Stomach smooth muscle (tissue), 2 donors: ENCODE measurements at regions not wholly inside any gene's neighbourhood (a gene's known extent, or its start where the extent isn't known, plus 50 kb on each side); places are given as distances from the start of the nearest gene placed in this dataset.

Experiments
- H3K27ac ChIP-seq: one replicate; pipeline ENCODE4 v1.7.0; 2013; ENCODE audit warnings: mild to moderate bottlenecking, low read length, inconsistent platforms
- H3K27me3 ChIP-seq, 2 donors: one replicate each; pipeline ENCODE4 v1.7.0; 2013; ENCODE audit warnings: low read length in 2 of 2; ENCODE audit not compliant: insufficient read depth in 2 of 2, control insufficient read depth in 1 of 2
- H3K36me3 ChIP-seq, 2 donors: one replicate each; pipeline ENCODE4 v1.7.0; 2013; ENCODE audit warnings: low read length in 2 of 2; ENCODE audit not compliant: control insufficient read depth in 2 of 2, insufficient read depth in 2 of 2
- H3K4me1 ChIP-seq: one replicate; pipeline ENCODE4 v1.7.0; 2013; ENCODE audit warnings: low read length; ENCODE audit not compliant: control insufficient read depth, insufficient read depth
- H3K4me3 ChIP-seq, 2 donors: one replicate each; pipeline ENCODE4 v1.7.0; 2013; ENCODE audit warnings: low read length in 2 of 2
- H3K9ac ChIP-seq, 2 donors: one replicate each; pipeline ENCODE4 v1.7.0; 2013; ENCODE audit warnings: low read length in 2 of 2, mild to moderate bottlenecking in 1 of 2
- H3K9me3 ChIP-seq, 2 donors: one replicate each; pipeline ENCODE4 v1.7.0; 2013; ENCODE audit warnings: low read length in 2 of 2; ENCODE audit not compliant: control insufficient read depth in 2 of 2
- donor health status: healthy.
- donor health status: Pancreatic carcinoma.

DNA sequence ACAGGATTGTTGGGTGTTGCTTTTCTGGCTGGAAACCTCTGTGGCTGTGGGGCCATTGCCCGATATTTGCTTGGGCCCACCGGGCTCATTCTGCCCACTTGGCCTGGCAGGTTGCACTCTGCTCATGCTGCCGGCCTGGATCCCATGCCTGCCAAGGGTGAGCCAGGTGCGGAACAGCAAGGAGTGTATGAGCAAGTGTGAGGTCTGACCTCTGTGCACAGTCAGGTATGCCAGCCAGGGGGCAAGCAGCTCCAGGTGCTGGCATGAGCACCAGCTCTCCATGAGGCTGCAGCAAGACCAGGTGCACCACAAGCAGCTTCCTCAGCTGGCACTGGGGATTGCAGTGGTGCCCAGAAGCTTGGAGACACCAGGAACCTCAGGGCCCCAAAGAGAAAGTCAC, 65.4 kb upstream of the KIF5B start:
- Histone ChIP-seq H3K4me1 (no peaks in the 10 kb centered on the region), H3K27me3 (no peaks in the 10 kb centered on the region), H3K36me3 (no peaks in the 10 kb centered on the region), H3K27ac (no peak overlapping the region), H3K9me3 (peaks cover 0 to 4% of the 10 kb centered on the region in 2 donors), H3K9ac (no peak overlapping the region), H3K4me3 (no peak overlapping the region)

DNA sequence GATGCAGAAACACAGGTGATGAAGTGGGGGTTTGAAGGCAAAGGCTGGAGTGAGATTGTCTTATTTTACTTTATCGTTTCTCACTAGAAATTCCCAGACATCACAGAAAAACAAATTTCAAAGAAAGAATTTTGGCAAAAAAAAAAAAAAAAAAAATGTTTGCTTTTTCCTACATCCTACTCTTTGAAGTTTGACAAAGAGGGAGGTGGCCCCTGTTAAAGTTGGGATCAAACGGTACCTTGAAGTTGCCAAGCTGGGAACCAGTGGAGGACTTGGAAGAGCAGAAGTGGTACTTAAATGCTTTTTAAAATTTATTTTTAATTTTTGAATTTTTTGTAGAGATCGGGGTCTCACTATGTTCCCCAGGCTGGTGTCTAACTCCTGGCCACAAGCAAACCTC, 63.9 kb upstream of the KIF5B start:
- Histone ChIP-seq H3K9ac (no peak overlapping the region), H3K4me3 (no peak overlapping the region), H3K9me3 (peaks cover 0 to 4% of the 10 kb centered on the region in 2 donors), H3K4me1 (no peaks in the 10 kb centered on the region), H3K27me3 (no peaks in the 10 kb centered on the region), H3K27ac (no peak overlapping the region), H3K36me3 (no peaks in the 10 kb centered on the region)

GRCh38 chr10:32114508-32114907, 58.3 kb upstream of the KIF5B start:
- Histone ChIP-seq H3K36me3 (no peaks in the 10 kb centered on the region), H3K9me3 (peaks cover 0 to 6% of the 10 kb centered on the region in 2 donors), H3K27ac (no peak overlapping the region), H3K9ac (no peak overlapping the region), H3K27me3 (no peaks in the 10 kb centered on the region), H3K4me1 (no peaks in the 10 kb centered on the region), H3K4me3 (no peak overlapping the region)

DNA sequence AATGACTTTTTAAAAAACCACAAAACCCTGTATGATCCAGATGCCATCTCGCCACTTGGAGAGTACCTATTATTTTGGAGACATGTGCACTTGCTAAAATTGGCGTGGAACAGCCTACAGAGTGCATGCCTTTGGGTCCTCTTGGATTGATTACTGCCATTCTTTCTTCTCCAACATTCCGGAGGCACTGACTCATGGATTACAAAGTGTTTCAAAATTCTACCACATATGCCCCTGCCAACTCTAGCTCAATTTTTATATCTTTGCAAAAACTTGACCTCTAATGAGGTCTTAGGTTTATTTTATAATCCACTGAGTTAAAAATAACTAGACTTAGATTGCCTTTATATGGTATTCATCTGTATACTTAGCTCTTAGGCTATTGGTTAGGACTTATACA, 55.8 kb upstream of the KIF5B start:
- no peaks in the 10 kb centered on the region for H3K4me1 ChIP-seq
- peaks cover 0 to 6% of the 10 kb centered on the region in 2 donors for H3K9me3 ChIP-seq
- H3K9ac ChIP-seq, result no peak overlapping the region
- no peak overlapping the region for H3K27ac ChIP-seq
- H3K36me3 ChIP-seq, result no peaks in the 10 kb centered on the region
- H3K27me3 ChIP-seq, result no peaks in the 10 kb centered on the region
- no peak overlapping the region for H3K4me3 ChIP-seq

DNA sequence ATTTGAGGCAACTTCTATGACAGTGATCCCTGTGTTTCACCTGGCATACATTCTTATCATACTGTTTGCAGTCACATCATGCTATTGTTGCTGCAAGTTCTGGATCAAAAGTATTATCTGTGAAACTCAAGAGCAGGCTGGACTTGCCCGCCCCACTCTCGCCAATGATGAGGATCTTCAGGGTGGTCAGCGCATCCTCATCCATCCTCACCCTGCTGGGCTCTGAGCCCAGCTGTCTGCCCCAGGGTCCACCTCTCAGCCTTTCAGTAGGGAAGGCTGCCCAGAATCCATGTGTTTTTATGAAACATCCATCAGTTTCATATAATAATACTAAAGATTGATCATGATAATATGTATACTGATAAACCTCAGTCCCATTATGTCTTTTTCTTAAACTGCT, 55.4 kb upstream of the KIF5B start:
- Histone ChIP-seq H3K9me3 (peaks cover 0 to 6% of the 10 kb centered on the region in 2 donors), H3K4me1 (no peaks in the 10 kb centered on the region), H3K36me3 (no peaks in the 10 kb centered on the region), H3K4me3 (no peak overlapping the region), H3K9ac (no peak overlapping the region), H3K27ac (no peak overlapping the region), H3K27me3 (no peaks in the 10 kb centered on the region)

DNA sequence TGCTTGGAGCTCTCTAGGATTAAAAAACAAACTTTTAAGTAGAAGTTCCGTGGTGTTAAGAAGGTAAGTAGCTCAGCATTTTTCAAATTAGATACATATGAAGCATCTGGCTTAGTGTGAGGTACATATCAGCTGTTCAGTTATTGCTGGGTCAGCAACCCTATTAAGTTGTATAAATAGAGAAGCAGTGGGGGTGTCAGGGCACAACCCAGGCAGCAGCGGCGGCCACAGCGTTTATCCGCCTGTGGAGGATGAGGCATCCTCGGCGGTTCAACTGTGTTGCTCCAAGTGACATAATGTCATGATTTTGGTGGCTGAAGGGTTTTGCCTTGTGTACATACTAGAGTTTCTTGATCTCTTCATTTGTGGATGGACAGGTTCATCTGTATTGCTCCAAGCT, 54.6 kb upstream of the KIF5B start:
- no peaks in the 10 kb centered on the region for H3K36me3 ChIP-seq
- H3K4me1 ChIP-seq, result no peaks in the 10 kb centered on the region
- peaks cover 0 to 6% of the 10 kb centered on the region in 2 donors for H3K9me3 ChIP-seq

GRCh38 chr10:32109603-32110002, 53.4 kb upstream of the KIF5B start:
- Histone ChIP-seq H3K36me3 (no peaks in the 10 kb centered on the region), H3K27ac (no peak overlapping the region), H3K9ac (no peak overlapping the region), H3K4me1 (no peaks in the 10 kb centered on the region), H3K27me3 (no peaks in the 10 kb centered on the region), H3K9me3 (peaks cover 0 to 6% of the 10 kb centered on the region in 2 donors), H3K4me3 (no peak overlapping the region)

More for the DNA sequence above, 54.6 kb upstream of the KIF5B start:
- H3K27ac ChIP-seq, result no peak overlapping the region
- no peak overlapping the region for H3K9ac ChIP-seq
- no peaks in the 10 kb centered on the region for H3K27me3 ChIP-seq
- H3K4me3 ChIP-seq, result no peak overlapping the region
